ENCODE measurements at regions not wholly inside any gene's neighbourhood (a gene's known extent, or its start where the extent isn't known, plus 50 kb on each side); places are given as distances from the start of the nearest gene placed in this dataset.
"Not testable (repeated sequence)": the region's sequence is repeated elsewhere in the genome, so short reads cannot be mapped to it uniquely, and the experiment has no call there.

- H3K27me3 ChIP-seq (ENCODE audit: control insufficient read depth in 1 of 2, insufficient read depth in 2 of 2, low read length in 2 of 2); H3K36me3 ChIP-seq (ENCODE audit: control insufficient read depth in 2 of 2, insufficient read depth in 2 of 2, low read length in 1 of 2); H3K27ac ChIP-seq (ENCODE audit: low read depth in 2 of 2, low read length in 1 of 2); H3K4me1 ChIP-seq (ENCODE audit: control insufficient read depth in 2 of 2, insufficient read depth in 2 of 2, low read length in 1 of 2); H3K9me3 ChIP-seq (ENCODE audit: control insufficient read depth in 2 of 2, insufficient read depth in 1 of 2, low read depth in 1 of 2, low read length in 1 of 2); H3K4me3 ChIP-seq (ENCODE audit: low read depth in 1 of 2, low read length in 2 of 2): not testable (repeated sequence)
- WGBS, 2 donors = 95 to 96% methylated on average over 5 of the region's 5 CpGs
Measured at GRCh38 chr6:127406722-127407121, 52.5 kb downstream of the KIAA0408 start.

GRCh38 chr6:127406122-127406521 is 53.1 kb downstream of the KIAA0408 start:
- 72 to 91% methylated on average over 3 of the region's 3 CpGs for WGBS, 2 donors
- H3K27me3 ChIP-seq (ENCODE audit: control insufficient read depth in 1 of 2, insufficient read depth in 2 of 2, low read length in 2 of 2) = no peaks in the 10 kb centered on the region
- no peaks in the 10 kb centered on the region for H3K4me1 ChIP-seq (ENCODE audit: control insufficient read depth in 2 of 2, insufficient read depth in 2 of 2, low read length in 1 of 2)
- no peak overlapping the region for H3K4me3 ChIP-seq (ENCODE audit: low read depth in 1 of 2, low read length in 2 of 2)
- no peaks in the 10 kb centered on the region for H3K9me3 ChIP-seq (ENCODE audit: control insufficient read depth in 2 of 2, insufficient read depth in 1 of 2, low read depth in 1 of 2, low read length in 1 of 2)
- no peaks in the 10 kb centered on the region for H3K36me3 ChIP-seq (ENCODE audit: control insufficient read depth in 2 of 2, insufficient read depth in 2 of 2, low read length in 1 of 2)
- no peak overlapping the region for H3K27ac ChIP-seq (ENCODE audit: low read depth in 2 of 2, low read length in 1 of 2)

- WGBS, 2 donors = 56 to 58% methylated on average over 3 of the region's 3 CpGs
Measured at GRCh38 chr6:127404594-127405178, 54.5 kb downstream of the KIAA0408 start.

DNA sequence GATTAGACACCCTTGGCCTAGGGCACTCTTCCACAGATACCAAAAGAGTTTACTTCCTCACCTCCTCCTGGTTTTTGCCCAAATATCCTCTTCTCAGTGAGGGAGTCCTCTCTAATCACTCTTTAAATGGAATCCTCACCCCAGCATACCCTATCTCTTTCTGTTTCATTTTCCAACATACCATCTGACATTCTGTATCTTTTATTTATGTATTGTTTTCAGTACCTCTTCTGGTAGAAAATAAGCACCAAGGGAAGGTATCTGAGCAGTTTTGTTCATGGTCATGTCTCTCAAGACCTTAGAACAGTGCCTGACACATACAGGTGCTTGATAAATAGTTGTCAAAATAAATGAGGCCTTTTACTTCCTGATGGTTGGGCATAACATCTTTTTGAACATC is 55.1 kb downstream of the KIAA0408 start:
- Histone ChIP-seq H3K4me1 (ENCODE audit: control insufficient read depth in 2 of 2, insufficient read depth in 2 of 2, low read length in 1 of 2) (no peaks in the 10 kb centered on the region), H3K9me3 (ENCODE audit: control insufficient read depth in 2 of 2, insufficient read depth in 1 of 2, low read depth in 1 of 2, low read length in 1 of 2) (no peaks in the 10 kb centered on the region), H3K27ac (ENCODE audit: low read depth in 2 of 2, low read length in 1 of 2) (no peak overlapping the region), H3K36me3 (ENCODE audit: control insufficient read depth in 2 of 2, insufficient read depth in 2 of 2, low read length in 1 of 2) (no peaks in the 10 kb centered on the region), H3K4me3 (ENCODE audit: low read depth in 1 of 2, low read length in 2 of 2) (no peak overlapping the region), H3K27me3 (ENCODE audit: control insufficient read depth in 1 of 2, insufficient read depth in 2 of 2, low read length in 2 of 2) (no peaks in the 10 kb centered on the region)

More at GRCh38 chr6:127404594-127405178, 54.5 kb downstream of the KIAA0408 start:
- Histone ChIP-seq H3K36me3 (ENCODE audit: control insufficient read depth in 2 of 2, insufficient read depth in 2 of 2, low read length in 1 of 2) (no peaks in the 10 kb centered on the region), H3K4me1 (ENCODE audit: control insufficient read depth in 2 of 2, insufficient read depth in 2 of 2, low read length in 1 of 2) (no peaks in the 10 kb centered on the region), H3K27me3 (ENCODE audit: control insufficient read depth in 1 of 2, insufficient read depth in 2 of 2, low read length in 2 of 2) (no peaks in the 10 kb centered on the region), H3K27ac (ENCODE audit: low read depth in 2 of 2, low read length in 1 of 2) (no peak overlapping the region), H3K4me3 (ENCODE audit: low read depth in 1 of 2, low read length in 2 of 2) (no peak overlapping the region), H3K9me3 (ENCODE audit: control insufficient read depth in 2 of 2, insufficient read depth in 1 of 2, low read depth in 1 of 2, low read length in 1 of 2) (no peaks in the 10 kb centered on the region)

DNA sequence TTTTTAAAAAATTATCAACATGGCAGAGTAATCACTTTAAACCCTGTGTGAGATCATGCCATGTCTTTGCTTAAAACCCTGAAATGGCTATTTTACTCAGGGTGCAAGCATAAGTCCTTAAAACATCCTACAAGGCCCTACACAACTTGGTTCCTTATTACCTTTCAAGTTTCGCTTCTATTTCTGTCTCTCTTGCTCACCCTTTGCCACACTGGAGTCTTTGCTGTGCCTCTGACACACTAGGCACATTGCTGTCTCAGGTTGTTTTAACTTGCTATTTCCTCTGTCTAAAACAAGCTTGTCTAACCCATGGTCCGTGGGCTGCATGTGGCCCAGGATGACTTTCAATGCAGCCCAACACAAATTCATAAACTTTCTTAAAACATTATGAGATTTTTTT is 55.6 kb downstream of the KIAA0408 start:
- H3K4me1 ChIP-seq (ENCODE audit: control insufficient read depth in 2 of 2, insufficient read depth in 2 of 2, low read length in 1 of 2) = no peaks in the 10 kb centered on the region
- 92% methylated on average over 2 of the region's 2 CpGs for WGBS, 2 donors
- H3K36me3 ChIP-seq (ENCODE audit: control insufficient read depth in 2 of 2, insufficient read depth in 2 of 2, low read length in 1 of 2) = no peaks in the 10 kb centered on the region
- no peak overlapping the region for H3K4me3 ChIP-seq (ENCODE audit: low read depth in 1 of 2, low read length in 2 of 2)
- no peaks in the 10 kb centered on the region for H3K9me3 ChIP-seq (ENCODE audit: control insufficient read depth in 2 of 2, insufficient read depth in 1 of 2, low read depth in 1 of 2, low read length in 1 of 2)
- H3K27ac ChIP-seq (ENCODE audit: low read depth in 2 of 2, low read length in 1 of 2) = peak overlapping the region in 1 of 2 donors; percentile 49
- H3K27me3 ChIP-seq (ENCODE audit: control insufficient read depth in 1 of 2, insufficient read depth in 2 of 2, low read length in 2 of 2) = no peaks in the 10 kb centered on the region

DNA sequence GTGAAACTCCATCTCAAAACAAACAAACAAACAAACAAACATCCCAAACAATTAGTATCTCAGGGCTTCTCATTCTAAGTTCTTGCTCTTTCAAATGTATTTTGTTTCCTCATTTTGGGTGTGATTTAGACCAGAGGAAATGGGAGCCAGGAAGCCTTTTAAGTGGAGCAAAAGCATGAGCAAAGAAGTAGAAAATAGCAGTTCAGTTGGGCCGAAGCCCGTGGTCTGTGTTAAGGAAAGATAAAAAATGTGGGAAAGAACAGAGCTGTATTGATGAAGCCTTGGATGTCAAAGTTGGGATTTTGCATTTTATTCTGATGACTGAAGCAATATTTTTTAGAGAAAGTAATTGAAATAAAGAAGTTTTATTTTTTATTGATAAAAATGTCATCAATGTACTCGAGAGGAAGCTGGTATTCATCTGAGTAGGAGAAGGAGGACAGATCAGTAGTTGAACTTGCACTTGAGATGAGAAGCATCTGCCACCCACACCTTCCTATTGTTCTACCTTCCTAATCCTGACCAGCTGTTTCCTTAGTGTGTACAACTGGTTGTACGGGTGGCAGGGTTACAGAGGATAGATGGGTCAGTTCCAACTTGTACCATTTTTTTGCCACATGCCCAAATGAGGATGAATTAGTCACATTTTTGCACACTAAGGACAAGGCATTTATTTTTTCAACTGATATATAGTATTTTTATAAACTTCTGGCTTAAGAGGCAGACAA is 56.1 kb downstream of the KIAA0408 start:
- Histone ChIP-seq H3K4me1 (ENCODE audit: control insufficient read depth in 2 of 2, insufficient read depth in 2 of 2, low read length in 1 of 2) (no peaks in the 10 kb centered on the region), H3K27ac (ENCODE audit: low read depth in 2 of 2, low read length in 1 of 2) (no peak overlapping the region), H3K36me3 (ENCODE audit: control insufficient read depth in 2 of 2, insufficient read depth in 2 of 2, low read length in 1 of 2) (no peaks in the 10 kb centered on the region), H3K4me3 (ENCODE audit: low read depth in 1 of 2, low read length in 2 of 2) (no peak overlapping the region), H3K27me3 (ENCODE audit: control insufficient read depth in 1 of 2, insufficient read depth in 2 of 2, low read length in 2 of 2) (no peaks in the 10 kb centered on the region), H3K9me3 (ENCODE audit: control insufficient read depth in 2 of 2, insufficient read depth in 1 of 2, low read depth in 1 of 2, low read length in 1 of 2) (no peaks in the 10 kb centered on the region)
- 62 to 66% methylated on average over 4 of the region's 4 CpGs for WGBS, 2 donors

DNA sequence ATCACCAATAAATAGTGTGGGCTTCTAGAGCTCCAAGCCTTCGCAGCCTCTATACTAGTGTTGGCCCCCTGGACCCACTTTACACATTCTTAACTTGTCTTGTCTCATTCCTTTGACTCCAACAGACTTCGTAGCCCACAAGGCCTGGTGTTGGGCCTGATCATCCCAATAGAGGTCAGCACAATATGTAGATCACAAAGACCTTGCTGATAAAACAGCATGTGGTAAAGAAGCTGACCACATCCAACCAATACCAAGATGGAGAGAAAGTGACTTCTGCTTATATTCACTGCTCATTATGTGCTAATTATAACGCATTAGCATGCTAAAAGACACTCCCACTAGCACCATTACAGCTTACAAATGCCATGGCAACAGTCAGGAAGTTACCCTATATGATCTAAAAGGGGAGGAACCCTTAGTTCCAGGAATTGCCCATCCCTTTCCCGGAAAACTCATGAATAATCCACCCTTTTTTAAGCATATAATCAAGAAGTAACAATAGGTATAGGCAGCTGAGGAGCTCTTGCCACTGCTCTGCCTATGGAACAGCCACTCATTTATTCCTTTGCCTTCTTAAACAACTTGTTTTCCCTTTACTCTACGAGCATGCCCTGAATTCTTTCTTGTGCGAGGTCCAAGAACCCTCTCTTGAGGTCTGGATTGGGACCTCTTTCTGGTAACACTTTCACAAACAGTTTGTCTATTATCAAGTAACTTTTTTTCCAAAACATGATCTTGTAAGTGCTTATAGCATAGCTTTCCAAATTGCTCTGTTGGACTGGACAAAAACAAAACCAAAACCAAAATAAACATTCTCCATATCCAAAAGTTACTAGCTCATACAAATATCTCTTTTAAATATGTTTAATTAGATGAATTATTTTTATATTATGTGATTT is 54.6 kb upstream of the ECHDC1 start:
- no peak overlapping the region for H3K4me3 ChIP-seq (ENCODE audit: low read depth in 1 of 2, low read length in 2 of 2)
- no peaks in the 10 kb centered on the region for H3K9me3 ChIP-seq (ENCODE audit: control insufficient read depth in 2 of 2, insufficient read depth in 1 of 2, low read depth in 1 of 2, low read length in 1 of 2)
- H3K36me3 ChIP-seq (ENCODE audit: control insufficient read depth in 2 of 2, insufficient read depth in 2 of 2, low read length in 1 of 2) = no peaks in the 10 kb centered on the region
- peaks cover 0 to 3% of the 10 kb centered on the region in 2 donors for H3K4me1 ChIP-seq (ENCODE audit: control insufficient read depth in 2 of 2, insufficient read depth in 2 of 2, low read length in 1 of 2)
- H3K27ac ChIP-seq (ENCODE audit: low read depth in 2 of 2, low read length in 1 of 2) = peak overlapping the region in 1 of 2 donors; percentile 12
- H3K27me3 ChIP-seq (ENCODE audit: control insufficient read depth in 1 of 2, insufficient read depth in 2 of 2, low read length in 2 of 2) = no peaks in the 10 kb centered on the region
- 74 to 75% methylated on average over 6 of the region's 6 CpGs for WGBS, 2 donors

DNA sequence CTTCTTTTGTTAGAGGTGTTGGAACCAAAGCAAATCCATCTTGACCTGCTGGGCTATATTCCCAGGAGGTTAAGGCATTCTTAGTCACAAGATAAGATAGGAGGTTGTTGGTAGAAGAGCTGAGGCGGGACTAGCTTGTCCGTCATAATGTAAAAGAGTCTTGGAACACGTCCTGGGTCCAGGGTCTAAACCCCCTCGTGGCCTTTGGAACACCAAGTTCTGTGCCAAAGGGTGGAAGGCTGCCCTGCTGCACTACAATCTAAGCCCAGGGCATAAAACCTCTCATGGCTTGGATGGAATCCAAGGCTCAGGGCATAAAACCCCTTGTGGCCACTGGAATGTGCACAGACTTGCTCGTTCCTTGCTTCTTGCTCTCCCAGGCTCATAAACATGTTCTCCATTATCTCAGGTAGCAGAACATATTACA is 53.8 kb upstream of the ECHDC1 start:
- not testable (repeated sequence) for H3K4me3 ChIP-seq (ENCODE audit: low read depth in 1 of 2, low read length in 2 of 2); H3K9me3 ChIP-seq (ENCODE audit: control insufficient read depth in 2 of 2, insufficient read depth in 1 of 2, low read depth in 1 of 2, low read length in 1 of 2); H3K27me3 ChIP-seq (ENCODE audit: control insufficient read depth in 1 of 2, insufficient read depth in 2 of 2, low read length in 2 of 2); H3K36me3 ChIP-seq (ENCODE audit: control insufficient read depth in 2 of 2, insufficient read depth in 2 of 2, low read length in 1 of 2); H3K4me1 ChIP-seq (ENCODE audit: control insufficient read depth in 2 of 2, insufficient read depth in 2 of 2, low read length in 1 of 2)
- peak overlapping the region in 1 of 2 donors; percentile 5 for H3K27ac ChIP-seq (ENCODE audit: low read depth in 2 of 2, low read length in 1 of 2)
- WGBS, 2 donors = 48 to 52% methylated on average over 5 of the region's 5 CpGs
